ENCODE measurements at regions not wholly inside any gene's neighbourhood (a gene's known extent, or its start where the extent isn't known, plus 50 kb on each side); places are given as distances from the start of the nearest gene placed in this dataset.

- Mint-ChIP-seq H3K27ac (ENCODE audit: unreplicated experiment) (no peak overlapping the region), H3K27me3 (ENCODE audit: unreplicated experiment) (peaks cover 1% of the 10 kb centered on the region)
- TF ChIP-seq CTCF (IDR thresholded peaks at IDR 0.05; ENCODE audit: unreplicated experiment), result no peak
Measured at GRCh38 chr18:7480879-7481278, 86.2 kb upstream of the PTPRM start.

GRCh38 chr18:7482342-7482741 is 84.8 kb upstream of the PTPRM start:
- Mint-ChIP-seq H3K27ac (ENCODE audit: unreplicated experiment) (no peak overlapping the region), H3K36me3 (ENCODE audit: low read depth, unreplicated experiment) (no peaks in the 10 kb centered on the region), H3K9me3 (ENCODE audit: unreplicated experiment) (no peaks in the 10 kb centered on the region), H3K27me3 (ENCODE audit: unreplicated experiment) (no peaks in the 10 kb centered on the region), H3K4me1 (ENCODE audit: unreplicated experiment) (no peaks in the 10 kb centered on the region), H3K4me3 (ENCODE audit: unreplicated experiment) (no peak overlapping the region)
- TF ChIP-seq CTCF (IDR thresholded peaks at IDR 0.05; ENCODE audit: unreplicated experiment), result no peak
- no peak for DNase-seq (ENCODE audit: low spot score)

More at GRCh38 chr18:7480879-7481278, 86.2 kb upstream of the PTPRM start:
- no peak overlapping the region for H3K4me3 Mint-ChIP-seq (ENCODE audit: unreplicated experiment)
- no peaks in the 10 kb centered on the region for H3K9me3 Mint-ChIP-seq (ENCODE audit: unreplicated experiment)
- DNase-seq (ENCODE audit: low spot score), result no peak
- no peaks in the 10 kb centered on the region for H3K36me3 Mint-ChIP-seq (ENCODE audit: low read depth, unreplicated experiment)
- H3K4me1 Mint-ChIP-seq (ENCODE audit: unreplicated experiment), result peaks cover 3% of the 10 kb centered on the region

- no peak overlapping the region for H3K27ac Mint-ChIP-seq (ENCODE audit: unreplicated experiment)
- no peaks in the 10 kb centered on the region for H3K36me3 Mint-ChIP-seq (ENCODE audit: low read depth, unreplicated experiment)
- H3K4me1 Mint-ChIP-seq (ENCODE audit: unreplicated experiment), result no peaks in the 10 kb centered on the region
- no peaks in the 10 kb centered on the region for H3K9me3 Mint-ChIP-seq (ENCODE audit: unreplicated experiment)
- TF ChIP-seq CTCF (IDR thresholded peaks at IDR 0.05; ENCODE audit: unreplicated experiment), result no peak
- H3K27me3 Mint-ChIP-seq (ENCODE audit: unreplicated experiment), result peaks cover 2% of the 10 kb centered on the region
- no peak for DNase-seq (ENCODE audit: low spot score)
- no peak overlapping the region for H3K4me3 Mint-ChIP-seq (ENCODE audit: unreplicated experiment)
Measured at GRCh38 chr18:7485616-7486015, 81.5 kb upstream of the PTPRM start.

- no peak for DNase-seq (ENCODE audit: low spot score)
- TF ChIP-seq CTCF (IDR thresholded peaks at IDR 0.05; ENCODE audit: unreplicated experiment), result no peak
- no peaks in the 10 kb centered on the region for H3K36me3 Mint-ChIP-seq (ENCODE audit: low read depth, unreplicated experiment)
- H3K4me3 Mint-ChIP-seq (ENCODE audit: unreplicated experiment), result no peak overlapping the region
- peaks cover 5% of the 10 kb centered on the region for H3K4me1 Mint-ChIP-seq (ENCODE audit: unreplicated experiment)
- H3K27me3 Mint-ChIP-seq (ENCODE audit: unreplicated experiment), result peaks cover 2% of the 10 kb centered on the region
- no peaks in the 10 kb centered on the region for H3K9me3 Mint-ChIP-seq (ENCODE audit: unreplicated experiment)
- no peak overlapping the region for H3K27ac Mint-ChIP-seq (ENCODE audit: unreplicated experiment)
Measured at GRCh38 chr18:7488571-7488970, 78.5 kb upstream of the PTPRM start.

GRCh38 chr18:7490104-7490503 is 77.0 kb upstream of the PTPRM start:
- Mint-ChIP-seq H3K36me3 (ENCODE audit: low read depth, unreplicated experiment) (no peaks in the 10 kb centered on the region), H3K4me1 (ENCODE audit: unreplicated experiment) (peaks cover 5% of the 10 kb centered on the region)
- no peak for TF ChIP-seq CTCF (IDR thresholded peaks at IDR 0.05; ENCODE audit: unreplicated experiment)

More at GRCh38 chr18:7490104-7490503, 77.0 kb upstream of the PTPRM start:
- no peak for DNase-seq (ENCODE audit: low spot score)
- no peak overlapping the region for H3K27ac Mint-ChIP-seq (ENCODE audit: unreplicated experiment)
- no peaks in the 10 kb centered on the region for H3K9me3 Mint-ChIP-seq (ENCODE audit: unreplicated experiment)
- peaks cover 2% of the 10 kb centered on the region for H3K27me3 Mint-ChIP-seq (ENCODE audit: unreplicated experiment)
- H3K4me3 Mint-ChIP-seq (ENCODE audit: unreplicated experiment), result no peak overlapping the region

Data from endothelial cell (in vitro differentiated cells).